ENCODE measurements at regions not wholly inside any gene's neighbourhood (a gene's known extent, or its start where the extent isn't known, plus 50 kb on each side); places are given as distances from the start of the nearest gene placed in this dataset.

DNA sequence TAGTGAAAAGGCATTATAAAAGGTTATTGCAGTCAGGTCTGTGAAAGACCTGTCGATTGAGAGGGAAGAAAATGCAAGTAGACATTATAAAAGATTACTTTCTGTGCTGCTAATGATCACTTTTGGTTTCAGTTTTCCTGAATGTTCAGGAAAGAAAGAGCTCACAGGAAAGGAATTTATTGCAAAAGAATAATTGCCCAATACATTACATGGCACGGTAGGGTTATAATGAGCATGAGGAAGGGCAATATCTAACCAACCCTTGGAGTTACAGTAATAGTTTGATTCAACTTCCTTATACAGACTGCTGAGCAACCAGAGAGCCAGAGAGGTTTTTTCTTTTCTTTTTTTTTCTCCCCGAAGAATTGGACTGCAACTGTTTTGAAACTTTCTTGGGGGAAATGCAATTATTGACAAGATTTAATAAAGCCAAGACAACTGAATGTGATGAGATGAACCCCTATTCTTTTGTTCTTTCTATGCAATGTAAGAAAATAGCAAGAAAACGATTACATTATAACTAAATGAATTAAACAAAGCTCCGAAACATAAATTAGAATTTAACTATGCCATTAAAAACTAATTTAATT, 247.0 kb downstream of the C4orf33 start:
- TF ChIP-seq, protein P1, sequence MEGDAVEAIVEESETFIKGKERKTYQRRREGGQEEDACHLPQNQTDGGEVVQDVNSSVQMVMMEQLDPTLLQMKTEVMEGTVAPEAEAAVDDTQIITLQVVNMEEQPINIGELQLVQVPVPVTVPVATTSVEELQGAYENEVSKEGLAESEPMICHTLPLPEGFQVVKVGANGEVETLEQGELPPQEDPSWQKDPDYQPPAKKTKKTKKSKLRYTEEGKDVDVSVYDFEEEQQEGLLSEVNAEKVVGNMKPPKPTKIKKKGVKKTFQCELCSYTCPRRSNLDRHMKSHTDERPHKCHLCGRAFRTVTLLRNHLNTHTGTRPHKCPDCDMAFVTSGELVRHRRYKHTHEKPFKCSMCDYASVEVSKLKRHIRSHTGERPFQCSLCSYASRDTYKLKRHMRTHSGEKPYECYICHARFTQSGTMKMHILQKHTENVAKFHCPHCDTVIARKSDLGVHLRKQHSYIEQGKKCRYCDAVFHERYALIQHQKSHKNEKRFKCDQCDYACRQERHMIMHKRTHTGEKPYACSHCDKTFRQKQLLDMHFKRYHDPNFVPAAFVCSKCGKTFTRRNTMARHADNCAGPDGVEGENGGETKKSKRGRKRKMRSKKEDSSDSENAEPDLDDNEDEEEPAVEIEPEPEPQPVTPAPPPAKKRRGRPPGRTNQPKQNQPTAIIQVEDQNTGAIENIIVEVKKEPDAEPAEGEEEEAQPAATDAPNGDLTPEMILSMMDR (IDR thresholded peaks at IDR 0.05; ENCODE audit: low read depth, low read length, missing control alignments): no peak
- DNase-seq: peak; percentile 35
- H3K36me3 ChIP-seq (replicated peaks): no peaks in the 10 kb centered on the region
- H3K4me3 ChIP-seq (ENCODE audit: low read depth, low read length): peak overlapping the region; percentile 21
- in situ Hi-C loops (cut with HindIII; ENCODE audit: low pct_ligation_motif_present, low sequenced_read_pairs): no loop called here
- H3K27me3 ChIP-seq (replicated peaks): no peaks in the 10 kb centered on the region
- H3K27ac ChIP-seq: no peak overlapping the region

DNA sequence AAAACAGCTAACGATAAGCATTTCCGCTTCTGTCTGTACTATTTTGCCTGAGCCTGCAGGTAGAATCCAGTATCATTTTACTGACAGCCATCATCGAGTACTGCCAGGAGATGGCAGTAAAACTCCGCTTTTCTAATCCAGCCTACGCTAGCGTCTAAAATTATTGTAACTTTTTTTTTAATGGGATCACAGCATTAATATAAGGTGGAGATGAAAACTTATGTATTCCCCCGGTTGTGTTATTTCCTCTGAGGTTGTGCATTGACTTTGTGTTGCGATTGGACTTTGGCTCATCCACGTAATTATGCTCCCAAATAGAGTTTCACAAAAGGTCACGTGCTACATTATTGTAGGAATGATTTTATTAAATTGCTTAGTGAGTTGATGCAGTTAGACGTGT, 248.1 kb downstream of the C4orf33 start:
- Histone ChIP-seq H3K27ac (no peak overlapping the region), H3K36me3 (replicated peaks) (no peaks in the 10 kb centered on the region), H3K4me3 (ENCODE audit: low read depth, low read length) (no peak overlapping the region), H3K27me3 (replicated peaks) (no peaks in the 10 kb centered on the region)
- TF ChIP-seq, protein P1 (IDR thresholded peaks at IDR 0.05; ENCODE audit: low read depth, low read length, missing control alignments): peak; percentile 79
- peak; percentile 40 for DNase-seq
- in situ Hi-C loops (cut with HindIII; ENCODE audit: low pct_ligation_motif_present, low sequenced_read_pairs): no loop called here

DNA sequence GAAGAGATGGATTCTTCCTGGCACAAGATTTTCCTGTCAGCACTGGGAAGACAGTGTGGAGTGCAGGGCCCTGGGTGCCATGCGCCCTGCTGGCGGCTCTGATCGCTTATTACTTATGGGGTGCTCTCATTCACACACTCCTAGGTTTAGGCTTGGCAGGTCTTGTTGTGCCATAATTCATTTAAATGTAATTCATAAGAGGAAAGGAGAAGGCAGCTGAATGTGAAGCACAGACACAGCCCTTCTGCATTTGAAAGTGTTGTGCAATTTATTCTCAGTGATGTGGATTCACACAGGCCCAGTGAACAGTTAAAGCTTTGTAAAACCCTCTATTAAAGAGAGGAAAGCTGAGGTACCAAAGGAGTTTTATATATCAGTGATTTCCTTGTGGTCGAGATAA, 249.7 kb downstream of the C4orf33 start:
- TF ChIP-seq, protein P1 (IDR thresholded peaks at IDR 0.05; ENCODE audit: low read depth, low read length, missing control alignments): no peak
- H3K27ac ChIP-seq: no peak overlapping the region
- H3K36me3 ChIP-seq (replicated peaks): no peaks in the 10 kb centered on the region
- in situ Hi-C loops (cut with HindIII; ENCODE audit: low pct_ligation_motif_present, low sequenced_read_pairs): no loop called here
- H3K27me3 ChIP-seq (replicated peaks): no peaks in the 10 kb centered on the region
- no peak for DNase-seq
- no peak overlapping the region for H3K4me3 ChIP-seq (ENCODE audit: low read depth, low read length)

DNA sequence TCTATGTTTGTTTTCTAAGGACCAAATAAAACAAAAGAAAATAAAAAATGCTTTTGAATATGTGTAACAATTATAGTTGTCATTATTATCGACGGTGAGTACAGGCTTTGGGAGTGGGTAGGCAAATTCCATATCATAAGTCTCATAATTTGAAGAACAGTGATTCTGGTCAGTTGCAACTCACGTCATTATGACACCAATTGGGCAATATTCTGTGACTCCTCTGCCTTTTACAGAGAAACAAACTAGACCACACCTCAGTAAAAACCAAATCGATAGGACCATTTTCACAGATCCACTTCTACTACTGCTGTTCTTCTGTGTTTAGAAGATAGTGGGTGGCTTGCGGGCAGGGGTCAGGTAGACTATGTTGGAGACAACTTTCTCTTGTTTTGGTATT, 250.1 kb downstream of the C4orf33 start:
- H3K36me3 ChIP-seq (replicated peaks): no peaks in the 10 kb centered on the region
- in situ Hi-C loops (cut with HindIII; ENCODE audit: low pct_ligation_motif_present, low sequenced_read_pairs): no loop called here
- no peak overlapping the region for H3K4me3 ChIP-seq (ENCODE audit: low read depth, low read length)
- no peak for DNase-seq
- no peak overlapping the region for H3K27ac ChIP-seq
- TF ChIP-seq, protein P1 (IDR thresholded peaks at IDR 0.05; ENCODE audit: low read depth, low read length, missing control alignments): no peak
- no peaks in the 10 kb centered on the region for H3K27me3 ChIP-seq (replicated peaks)

DNA sequence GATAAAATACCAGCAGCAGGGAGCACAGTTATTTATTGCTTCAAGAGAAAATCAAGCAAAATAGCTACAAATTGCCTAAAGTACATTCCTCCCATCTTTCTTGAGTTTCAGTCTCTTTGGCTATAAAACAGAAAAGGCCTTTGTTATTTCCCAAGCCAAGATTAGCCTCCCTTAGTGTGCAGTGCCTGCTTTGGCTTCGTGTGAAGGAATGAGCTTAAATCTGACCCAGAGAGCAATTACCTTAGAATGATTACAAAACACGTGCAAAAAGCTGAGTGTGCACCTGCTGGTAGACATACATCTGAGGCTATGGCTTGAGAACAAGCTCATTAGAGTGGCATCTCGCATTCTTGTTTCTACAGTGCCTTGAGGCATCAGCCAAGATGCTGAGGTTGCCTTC, 250.8 kb downstream of the C4orf33 start:
- no peak overlapping the region for H3K27ac ChIP-seq
- no peaks in the 10 kb centered on the region for H3K27me3 ChIP-seq (replicated peaks)
- in situ Hi-C loops (cut with HindIII; ENCODE audit: low pct_ligation_motif_present, low sequenced_read_pairs): no loop called here
- H3K4me3 ChIP-seq (ENCODE audit: low read depth, low read length): no peak overlapping the region
- DNase-seq: no peak
- H3K36me3 ChIP-seq (replicated peaks): no peaks in the 10 kb centered on the region
- TF ChIP-seq, protein P1 (IDR thresholded peaks at IDR 0.05; ENCODE audit: low read depth, low read length, missing control alignments): no peak

Measured in brain microvascular endothelial cell (primary cell).